ENCODE measurements at regions not wholly inside any gene's neighbourhood (a gene's known extent, or its start where the extent isn't known, plus 50 kb on each side); places are given as distances from the start of the nearest gene placed in this dataset.

DNA sequence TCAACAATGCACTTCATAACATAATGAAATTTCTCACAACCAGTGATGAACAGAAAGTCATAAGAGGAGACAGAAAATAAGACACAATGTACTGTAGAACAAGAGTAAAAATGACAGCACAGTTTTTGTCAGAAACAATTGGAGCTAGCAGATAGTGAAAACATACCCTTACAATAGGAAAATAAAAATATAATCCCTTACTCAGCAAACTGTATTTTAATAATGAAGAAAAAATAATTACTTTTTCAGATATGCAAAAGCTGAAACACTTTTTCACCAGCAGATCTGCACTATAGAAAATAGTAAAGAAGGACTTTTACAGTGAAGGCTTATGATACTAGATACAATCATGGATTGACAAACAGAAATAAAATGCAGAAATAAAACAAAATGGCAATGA is 126.3 kb downstream of the TRAM1L1 start:
- TF ChIP-seq, protein P1, sequence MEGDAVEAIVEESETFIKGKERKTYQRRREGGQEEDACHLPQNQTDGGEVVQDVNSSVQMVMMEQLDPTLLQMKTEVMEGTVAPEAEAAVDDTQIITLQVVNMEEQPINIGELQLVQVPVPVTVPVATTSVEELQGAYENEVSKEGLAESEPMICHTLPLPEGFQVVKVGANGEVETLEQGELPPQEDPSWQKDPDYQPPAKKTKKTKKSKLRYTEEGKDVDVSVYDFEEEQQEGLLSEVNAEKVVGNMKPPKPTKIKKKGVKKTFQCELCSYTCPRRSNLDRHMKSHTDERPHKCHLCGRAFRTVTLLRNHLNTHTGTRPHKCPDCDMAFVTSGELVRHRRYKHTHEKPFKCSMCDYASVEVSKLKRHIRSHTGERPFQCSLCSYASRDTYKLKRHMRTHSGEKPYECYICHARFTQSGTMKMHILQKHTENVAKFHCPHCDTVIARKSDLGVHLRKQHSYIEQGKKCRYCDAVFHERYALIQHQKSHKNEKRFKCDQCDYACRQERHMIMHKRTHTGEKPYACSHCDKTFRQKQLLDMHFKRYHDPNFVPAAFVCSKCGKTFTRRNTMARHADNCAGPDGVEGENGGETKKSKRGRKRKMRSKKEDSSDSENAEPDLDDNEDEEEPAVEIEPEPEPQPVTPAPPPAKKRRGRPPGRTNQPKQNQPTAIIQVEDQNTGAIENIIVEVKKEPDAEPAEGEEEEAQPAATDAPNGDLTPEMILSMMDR (IDR thresholded peaks at IDR 0.05; ENCODE audit: borderline replicate concordance, extremely low read depth, insufficient read depth): no peak
- Histone ChIP-seq H3K9me3 (ENCODE audit: control insufficient read depth in 2 of 3, insufficient read depth in 1 of 3, low read length in 3 of 3) (no peaks in the 10 kb centered on the region), H3K27me3 (ENCODE audit: control insufficient read depth, insufficient read depth, low read length) (no peaks in the 10 kb centered on the region), H3K9ac (ENCODE audit: low read length in 3 of 3) (no peak overlapping the region), H3K27ac (ENCODE audit: low read depth in 2 of 2, low read length in 2 of 2) (no peak overlapping the region), H3K4me1 (ENCODE audit: control insufficient read depth in 2 of 3, insufficient read depth in 2 of 3, low read depth in 1 of 3, low read length in 3 of 3) (no peaks in the 10 kb centered on the region), H3K4me3 (ENCODE audit: low read length in 3 of 3) (no peak overlapping the region), H3K36me3 (ENCODE audit: control insufficient read depth in 2 of 3, insufficient read depth in 3 of 3, low read length in 3 of 3) (no peaks in the 10 kb centered on the region)
- intact Hi-C loops (cut with DNase I): no loop called here
- DNase-seq (no peak), FAIRE-seq (no peak)

DNA sequence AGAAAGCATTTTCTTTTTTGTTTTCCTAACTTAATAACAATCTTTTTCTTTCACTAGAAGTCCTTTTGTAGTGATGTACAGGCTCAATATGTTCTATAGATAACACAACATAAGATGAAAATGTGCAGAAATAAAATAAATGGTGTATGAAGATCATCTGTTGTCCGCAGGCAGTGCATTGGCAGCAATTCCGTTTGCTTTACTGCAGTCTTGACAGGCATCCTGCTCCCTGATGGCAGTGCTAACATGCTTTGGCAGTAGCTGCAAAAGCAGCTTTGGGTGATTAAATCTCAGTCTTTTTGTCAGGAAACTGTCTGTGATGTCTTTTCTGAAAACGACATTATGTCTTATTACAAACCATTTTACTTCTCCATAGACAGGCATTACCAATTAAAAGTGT is 131.4 kb downstream of the TRAM1L1 start:
- intact Hi-C loops (cut with DNase I): no loop called here
- no peaks in the 10 kb centered on the region for H3K9me3 ChIP-seq (ENCODE audit: control insufficient read depth in 2 of 3, insufficient read depth in 1 of 3, low read length in 3 of 3)
- H3K36me3 ChIP-seq (ENCODE audit: control insufficient read depth in 2 of 3, insufficient read depth in 3 of 3, low read length in 3 of 3): no peaks in the 10 kb centered on the region
- TF ChIP-seq, protein P1 (IDR thresholded peaks at IDR 0.05; ENCODE audit: borderline replicate concordance, extremely low read depth, insufficient read depth): no peak
- DNase-seq (no peak), FAIRE-seq (no peak)
- no peak overlapping the region for H3K4me3 ChIP-seq (ENCODE audit: low read length in 3 of 3)
- H3K9ac ChIP-seq (ENCODE audit: low read length in 3 of 3): no peak overlapping the region
- H3K4me1 ChIP-seq (ENCODE audit: control insufficient read depth in 2 of 3, insufficient read depth in 2 of 3, low read depth in 1 of 3, low read length in 3 of 3): no peaks in the 10 kb centered on the region
- no peak overlapping the region for H3K27ac ChIP-seq (ENCODE audit: low read depth in 2 of 2, low read length in 2 of 2)
- H3K27me3 ChIP-seq (ENCODE audit: control insufficient read depth, insufficient read depth, low read length): no peaks in the 10 kb centered on the region

DNA sequence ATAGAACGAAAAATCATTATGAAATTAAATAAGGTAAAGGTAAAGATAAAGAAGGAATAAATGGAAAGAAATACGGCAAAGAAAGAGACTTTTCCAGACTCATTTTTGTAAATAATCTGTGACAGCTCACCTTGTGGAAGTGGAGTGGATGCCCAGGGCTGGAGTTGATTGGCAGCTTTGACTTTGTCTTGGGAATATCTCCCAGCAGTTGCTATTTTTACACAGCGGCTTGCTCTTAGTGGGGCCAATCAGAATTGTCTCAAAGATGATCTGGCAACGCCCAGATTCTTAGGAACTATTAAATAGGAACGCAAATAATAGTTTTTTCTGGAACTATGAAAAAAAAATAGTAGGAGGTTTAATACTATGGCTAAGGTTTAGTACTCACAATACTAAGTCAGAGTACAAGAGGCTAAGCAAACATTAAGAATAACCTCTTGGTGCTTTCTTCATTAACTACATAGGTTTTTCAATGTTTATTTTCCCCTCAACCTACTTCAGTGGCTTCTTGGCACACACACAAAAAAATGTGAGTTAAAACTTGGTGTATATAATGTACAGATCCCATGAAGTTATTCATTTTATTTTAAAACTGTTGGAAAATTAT is 132.7 kb downstream of the TRAM1L1 start:
- H3K4me1 ChIP-seq (ENCODE audit: control insufficient read depth in 2 of 3, insufficient read depth in 2 of 3, low read depth in 1 of 3, low read length in 3 of 3): no peaks in the 10 kb centered on the region
- no peak overlapping the region for H3K4me3 ChIP-seq (ENCODE audit: low read length in 3 of 3)
- DNase-seq (peak in 1 of 5 donors; percentile 2), FAIRE-seq (no peak)
- TF ChIP-seq, protein P1 (IDR thresholded peaks at IDR 0.05; ENCODE audit: borderline replicate concordance, extremely low read depth, insufficient read depth): no peak
- H3K36me3 ChIP-seq (ENCODE audit: control insufficient read depth in 2 of 3, insufficient read depth in 3 of 3, low read length in 3 of 3): no peaks in the 10 kb centered on the region
- no peaks in the 10 kb centered on the region for H3K9me3 ChIP-seq (ENCODE audit: control insufficient read depth in 2 of 3, insufficient read depth in 1 of 3, low read length in 3 of 3)
- no peak overlapping the region for H3K27ac ChIP-seq (ENCODE audit: low read depth in 2 of 2, low read length in 2 of 2)
- intact Hi-C loops (cut with DNase I): no loop called here
- H3K9ac ChIP-seq (ENCODE audit: low read length in 3 of 3): no peak overlapping the region
- no peaks in the 10 kb centered on the region for H3K27me3 ChIP-seq (ENCODE audit: control insufficient read depth, insufficient read depth, low read length)

DNA sequence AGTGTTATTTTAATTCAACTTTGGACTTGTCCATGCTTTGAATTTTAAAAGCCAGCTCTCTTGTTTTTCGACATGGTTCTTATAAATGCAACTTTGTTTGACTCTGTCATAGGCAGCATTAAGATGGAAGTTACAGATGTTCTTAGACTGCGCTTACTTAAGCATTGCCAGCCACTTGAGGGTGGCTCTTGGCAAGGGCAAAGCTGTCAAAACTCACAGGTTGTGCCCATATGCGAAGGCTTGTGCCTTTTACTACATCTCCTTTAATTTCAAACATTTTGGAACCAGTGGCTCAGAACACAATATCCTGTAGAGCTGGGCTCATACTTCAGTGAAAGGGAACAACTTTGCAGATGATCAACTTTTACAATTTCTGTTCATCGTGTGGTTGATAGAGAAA is 135.5 kb downstream of the TRAM1L1 start:
- H3K9me3 ChIP-seq (ENCODE audit: control insufficient read depth in 2 of 3, insufficient read depth in 1 of 3, low read length in 3 of 3): no peaks in the 10 kb centered on the region
- TF ChIP-seq, protein P1 (IDR thresholded peaks at IDR 0.05; ENCODE audit: borderline replicate concordance, extremely low read depth, insufficient read depth): no peak
- H3K27ac ChIP-seq (ENCODE audit: low read depth in 2 of 2, low read length in 2 of 2): no peak overlapping the region
- no peaks in the 10 kb centered on the region for H3K27me3 ChIP-seq (ENCODE audit: control insufficient read depth, insufficient read depth, low read length)
- no peaks in the 10 kb centered on the region for H3K4me1 ChIP-seq (ENCODE audit: control insufficient read depth in 2 of 3, insufficient read depth in 2 of 3, low read depth in 1 of 3, low read length in 3 of 3)
- H3K36me3 ChIP-seq (ENCODE audit: control insufficient read depth in 2 of 3, insufficient read depth in 3 of 3, low read length in 3 of 3): no peaks in the 10 kb centered on the region
- intact Hi-C loops (cut with DNase I): no loop called here
- no peak overlapping the region for H3K9ac ChIP-seq (ENCODE audit: low read length in 3 of 3)
- DNase-seq: no peak
- no peak for FAIRE-seq
- no peak overlapping the region for H3K4me3 ChIP-seq (ENCODE audit: low read length in 3 of 3)

All from kidney (tissue), 13 donors.